ENCODE measurements at regions not wholly inside any gene's neighbourhood (a gene's known extent, or its start where the extent isn't known, plus 50 kb on each side); places are given as distances from the start of the nearest gene placed in this dataset.

DNA sequence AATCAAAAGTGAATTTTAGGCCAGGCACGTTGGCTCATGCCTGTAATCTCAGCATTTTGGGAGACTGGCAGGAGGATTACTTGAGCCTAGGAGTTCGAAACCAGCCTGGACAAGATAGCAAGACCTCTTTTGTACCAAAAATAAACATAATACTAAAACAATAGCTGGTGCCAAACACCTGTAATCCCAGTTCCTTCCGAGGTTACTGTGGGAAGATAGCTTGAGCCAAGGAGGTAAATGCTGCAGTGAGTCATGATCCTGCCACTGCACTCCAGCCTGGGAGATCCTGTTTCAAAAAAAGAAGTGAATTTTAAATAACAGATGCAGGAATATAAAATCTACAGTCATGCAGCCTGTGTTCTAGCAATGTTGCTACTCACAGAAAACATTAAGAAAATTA lies 488.3 kb downstream of the PPARGC1A start:
- Histone ChIP-seq H3K4me2 (ENCODE audit: low read depth, low read length, poor library complexity, severe bottlenecking) (no peak overlapping the region), H3K27ac (ENCODE audit: low read depth, low read length) (no peak overlapping the region), H3K9me2 (replicated peaks; ENCODE audit: insufficient read depth, low read length) (no peaks in the 10 kb centered on the region), H2AFZ (ENCODE audit: low read depth, low read length, severe bottlenecking) (no peak overlapping the region), H3K9me3 (ENCODE audit: insufficient read depth, low read length) (no peaks in the 10 kb centered on the region), H3K27me3 (ENCODE audit: low read length) (no peaks in the 10 kb centered on the region), H3K36me3 (ENCODE audit: low read length) (no peaks in the 10 kb centered on the region), H3K4me3 (ENCODE audit: insufficient read depth, low read length, poor library complexity, severe bottlenecking) (no peak overlapping the region), H3K79me2 (ENCODE audit: insufficient read depth, low read length) (no peaks in the 10 kb centered on the region), H3K9ac (ENCODE audit: low read length) (no peak overlapping the region), H4K20me1 (ENCODE audit: low read depth, low read length) (no peaks in the 10 kb centered on the region), H3F3A (ENCODE audit: insufficient read depth) (no peaks in the 10 kb centered on the region)
- no peak for TF ChIP-seq EZH2phosphoT487 (conservative IDR thresholded peaks at IDR 0.05; ENCODE audit: low read length)
- TF ChIP-seq, protein P1, sequence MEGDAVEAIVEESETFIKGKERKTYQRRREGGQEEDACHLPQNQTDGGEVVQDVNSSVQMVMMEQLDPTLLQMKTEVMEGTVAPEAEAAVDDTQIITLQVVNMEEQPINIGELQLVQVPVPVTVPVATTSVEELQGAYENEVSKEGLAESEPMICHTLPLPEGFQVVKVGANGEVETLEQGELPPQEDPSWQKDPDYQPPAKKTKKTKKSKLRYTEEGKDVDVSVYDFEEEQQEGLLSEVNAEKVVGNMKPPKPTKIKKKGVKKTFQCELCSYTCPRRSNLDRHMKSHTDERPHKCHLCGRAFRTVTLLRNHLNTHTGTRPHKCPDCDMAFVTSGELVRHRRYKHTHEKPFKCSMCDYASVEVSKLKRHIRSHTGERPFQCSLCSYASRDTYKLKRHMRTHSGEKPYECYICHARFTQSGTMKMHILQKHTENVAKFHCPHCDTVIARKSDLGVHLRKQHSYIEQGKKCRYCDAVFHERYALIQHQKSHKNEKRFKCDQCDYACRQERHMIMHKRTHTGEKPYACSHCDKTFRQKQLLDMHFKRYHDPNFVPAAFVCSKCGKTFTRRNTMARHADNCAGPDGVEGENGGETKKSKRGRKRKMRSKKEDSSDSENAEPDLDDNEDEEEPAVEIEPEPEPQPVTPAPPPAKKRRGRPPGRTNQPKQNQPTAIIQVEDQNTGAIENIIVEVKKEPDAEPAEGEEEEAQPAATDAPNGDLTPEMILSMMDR (IDR thresholded peaks at IDR 0.05; ENCODE audit: insufficient read depth, low read length, poor library complexity, severe bottlenecking), result no peak

DNA sequence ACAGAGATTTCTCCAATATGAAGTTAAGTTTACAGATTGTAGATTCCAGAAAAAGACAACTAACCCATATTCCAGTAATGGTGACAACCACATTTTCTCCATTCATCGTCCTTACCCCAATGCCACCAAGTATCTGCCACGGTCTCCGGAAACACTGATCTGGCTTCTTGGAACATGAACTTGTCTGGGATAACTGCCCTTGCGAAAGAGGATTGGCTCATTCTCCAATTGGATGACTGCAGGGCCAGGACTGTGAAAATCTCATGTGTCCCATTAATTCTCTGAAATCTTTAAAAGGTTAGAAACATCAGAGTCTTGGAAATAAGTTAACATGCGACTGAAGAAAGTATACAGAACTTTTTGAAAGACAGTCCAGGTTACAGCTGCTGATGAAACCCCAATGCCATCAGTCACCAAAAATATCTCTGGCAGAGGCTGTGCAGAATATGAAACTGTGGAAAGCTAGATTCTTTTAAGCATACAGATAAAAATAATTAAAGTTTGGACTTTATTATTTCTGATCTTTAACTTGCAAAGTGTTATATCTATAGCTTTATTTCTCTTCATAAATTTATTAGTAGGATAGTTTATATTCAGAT lies 496.9 kb downstream of the PPARGC1A start:
- no peaks in the 10 kb centered on the region for H3K27me3 ChIP-seq (ENCODE audit: low read length)
- H3K9me2 ChIP-seq (replicated peaks; ENCODE audit: insufficient read depth, low read length), result no peaks in the 10 kb centered on the region
- no peaks in the 10 kb centered on the region for H3K9me3 ChIP-seq (ENCODE audit: insufficient read depth, low read length)
- no peaks in the 10 kb centered on the region for H4K20me1 ChIP-seq (ENCODE audit: low read depth, low read length)
- no peak overlapping the region for H2AFZ ChIP-seq (ENCODE audit: low read depth, low read length, severe bottlenecking)
- no peaks in the 10 kb centered on the region for H3K79me2 ChIP-seq (ENCODE audit: insufficient read depth, low read length)
- TF ChIP-seq EZH2phosphoT487 (conservative IDR thresholded peaks at IDR 0.05; ENCODE audit: low read length), result no peak
- TF ChIP-seq, protein P1 (IDR thresholded peaks at IDR 0.05; ENCODE audit: insufficient read depth, low read length, poor library complexity, severe bottlenecking), result no peak
- no peak overlapping the region for H3K4me3 ChIP-seq (ENCODE audit: insufficient read depth, low read length, poor library complexity, severe bottlenecking)
- H3K36me3 ChIP-seq (ENCODE audit: low read length), result no peaks in the 10 kb centered on the region
- no peak overlapping the region for H3K4me2 ChIP-seq (ENCODE audit: low read depth, low read length, poor library complexity, severe bottlenecking)
- H3K9ac ChIP-seq (ENCODE audit: low read length), result no peak overlapping the region
- no peak overlapping the region for H3K27ac ChIP-seq (ENCODE audit: low read depth, low read length)
- H3F3A ChIP-seq (ENCODE audit: insufficient read depth), result no peaks in the 10 kb centered on the region

DNA sequence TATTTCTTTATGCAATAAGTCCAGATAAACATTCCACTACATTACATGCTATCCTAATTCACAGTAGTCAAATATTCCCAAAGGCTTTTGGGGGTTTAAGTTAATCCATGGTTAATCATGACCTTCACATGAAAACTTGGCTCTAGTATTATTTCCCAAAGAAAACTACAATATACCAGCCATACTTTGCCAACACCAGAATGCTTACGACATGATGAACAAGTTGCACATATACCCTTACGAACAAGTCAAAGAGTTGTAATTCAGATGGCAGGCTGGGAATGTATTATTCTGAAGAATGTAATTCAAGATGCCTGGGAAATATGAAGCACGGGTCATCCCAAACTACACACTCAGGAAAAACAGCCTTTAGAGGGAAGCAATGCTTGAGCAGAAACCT lies 499.6 kb downstream of the PPARGC1A start:
- Histone ChIP-seq H4K20me1 (ENCODE audit: low read depth, low read length) (no peaks in the 10 kb centered on the region), H3K9me2 (replicated peaks; ENCODE audit: insufficient read depth, low read length) (no peaks in the 10 kb centered on the region), H3K27ac (ENCODE audit: low read depth, low read length) (no peak overlapping the region), H3F3A (ENCODE audit: insufficient read depth) (no peaks in the 10 kb centered on the region), H3K79me2 (ENCODE audit: insufficient read depth, low read length) (no peaks in the 10 kb centered on the region), H3K4me2 (ENCODE audit: low read depth, low read length, poor library complexity, severe bottlenecking) (no peak overlapping the region), H2AFZ (ENCODE audit: low read depth, low read length, severe bottlenecking) (no peak overlapping the region), H3K9ac (ENCODE audit: low read length) (no peak overlapping the region), H3K36me3 (ENCODE audit: low read length) (no peaks in the 10 kb centered on the region), H3K9me3 (ENCODE audit: insufficient read depth, low read length) (no peaks in the 10 kb centered on the region), H3K4me3 (ENCODE audit: insufficient read depth, low read length, poor library complexity, severe bottlenecking) (no peak overlapping the region), H3K27me3 (ENCODE audit: low read length) (no peaks in the 10 kb centered on the region)
- no peak for TF ChIP-seq EZH2phosphoT487 (conservative IDR thresholded peaks at IDR 0.05; ENCODE audit: low read length)
- TF ChIP-seq, protein P1 (IDR thresholded peaks at IDR 0.05; ENCODE audit: insufficient read depth, low read length, poor library complexity, severe bottlenecking), result no peak

Data from SU-DHL-6 (cell line).